HCT116 (cell line): ENCODE measurements at regions not wholly inside any gene's neighbourhood (a gene's known extent, or its start where the extent isn't known, plus 50 kb on each side); places are given as distances from the start of the nearest gene placed in this dataset.

Experiments
- ATAC-seq: fragments of 200-7000 bp; cut with Tn5 transposase; 2 replicates; pipeline ENCODE4 v1.9.1; 2020; ENCODE audit warnings: mild to moderate bottlenecking, moderate library complexity
- BruUV-seq: library from RNA; stranded (reverse); fragments of 400-500 nt; replicated peaks from 2 replicates; lab custom pipeline; 2021; lab: Mats Ljungman, UMichigan
- CTCF ChIA-PET: fragments of 300-600 bp; sonication (Branson Sonifier 250); formaldehyde crosslinking; loops from one replicate; lab custom pipeline; 2021; ENCODE audit warnings: antibody characterized with exemption; lab: Charles Lee
- POLR2A ChIA-PET: fragments of 300-600, 350-600 bp; sonication (Branson Sonifier 250); formaldehyde crosslinking; loops from one replicate; lab custom pipeline; 2021; ENCODE audit warnings: antibody characterized with exemption; lab: Charles Lee
- RAD21 ChIA-PET, 2 experiments: fragments of 300-600 bp; sonication (Branson Sonifier 250); formaldehyde crosslinking; loops; one replicate each; lab custom pipeline; 2023; ENCODE audit warnings: low total read pairs in 2 of 2; ENCODE audit not compliant: uncharacterized antibody in 2 of 2, unreplicated experiment in 2 of 2, low non-redundant PET in 1 of 2; lab: Charles Lee
- DNase-seq: peaks from one replicate; pipeline ENCODE4 v3.0.0-alpha.2; 2010; ENCODE audit warnings: low read depth, low spot score
- H2AFZ ChIP-seq: fragments of 200-600 bp; shearing (Covaris generic), sonication (generic); 2 replicates; pipeline ENCODE4 v1.6.1; 2017; ENCODE audit warnings: low read depth, mixed run types, mixed read lengths, antibody characterized with exemption, low read length; ENCODE audit not compliant: poor library complexity, severe bottlenecking
- H3K27ac ChIP-seq: 2 replicates; pipeline ENCODE4 v1.5.1; 2012; ENCODE audit warnings: low read depth, low read length
- H3K27me3 ChIP-seq: fragments of 200-600 bp; sonication (generic); 2 replicates; pipeline ENCODE4 v1.6.1; 2016; ENCODE audit warnings: mixed run types, low read length, mixed read lengths; ENCODE audit not compliant: insufficient read depth
- H3K36me3 ChIP-seq, 2 experiments: fragments of 200-500 bp in 1 of 2; fragments of 200-600 bp in 1 of 2; sonication (Bioruptor generic) in 1 of 2; sonication (generic) in 1 of 2; 2 replicates each; pipeline versions ENCODE4 v1.5.1 to v1.6.1; 2014 to 2016; ENCODE audit warnings: low read length in 2 of 2, inconsistent platforms in 1 of 2, mixed read lengths in 1 of 2, mixed run types in 1 of 2; ENCODE audit not compliant: insufficient read depth in 2 of 2, control insufficient read depth in 1 of 2
- H3K4me1 ChIP-seq, 2 experiments: fragments of 200-600 bp in 1 of 2; sonication (generic) in 1 of 2; 2 replicates each; pipeline versions ENCODE4 v1.5.1 to v1.6.1; 2012 to 2017; ENCODE audit warnings: low read length in 2 of 2, inconsistent platforms in 1 of 2, mild to moderate bottlenecking in 1 of 2, mixed read lengths in 1 of 2, mixed run types in 1 of 2, moderate library complexity in 1 of 2; ENCODE audit not compliant: insufficient read depth in 2 of 2, control insufficient read depth in 1 of 2
- H3K4me2 ChIP-seq: fragments of 200-600 bp; sonication (generic); 2 replicates; pipeline ENCODE4 v1.6.1; 2017; ENCODE audit warnings: mixed run types, low read length, mixed read lengths
- H3K4me3 ChIP-seq, 2 experiments: fragments of 200-600 bp in 1 of 2; sonication (generic) in 1 of 2; replicated peaks in 1 of 2; 2 replicates each; pipeline ENCODE4 v1.5.1; 2011 to 2016; ENCODE audit warnings: low read length in 2 of 2, control low read depth in 1 of 2, low read depth in 1 of 2, mild to moderate bottlenecking in 1 of 2, mixed read lengths in 1 of 2, mixed run types in 1 of 2
- H3K79me2 ChIP-seq: fragments of 200-600 bp; sonication (generic); 2 replicates; pipeline ENCODE4 v1.6.1; 2017; ENCODE audit warnings: mild to moderate bottlenecking, mixed run types, low read length, moderate library complexity, mixed read lengths; ENCODE audit not compliant: insufficient read depth
- H3K9ac ChIP-seq: fragments of 200-600 bp; sonication (generic); 2 replicates; pipeline ENCODE4 v1.6.1; 2016; ENCODE audit warnings: low read length, mixed read lengths
- H3K9me2 ChIP-seq: fragments of 200-600 bp; sonication (generic), shearing (Covaris generic); 2 replicates; pipeline ENCODE4 v1.6.1; 2017; ENCODE audit warnings: mixed run types, mild to moderate bottlenecking, moderate library complexity; ENCODE audit not compliant: insufficient read depth
- H3K9me3 ChIP-seq, 2 experiments: fragments of 200-500 bp in 1 of 2; fragments of 200-600 bp in 1 of 2; sonication (Bioruptor generic) in 1 of 2; sonication (generic) in 1 of 2; 2 replicates each; pipeline ENCODE4 v1.6.1; 2014 to 2017; ENCODE audit warnings: low read length in 2 of 2, mixed read lengths in 2 of 2, inconsistent platforms in 1 of 2, low read depth in 1 of 2, mild to moderate bottlenecking in 1 of 2, mixed run types in 1 of 2, moderate library complexity in 1 of 2; ENCODE audit not compliant: control insufficient read depth in 1 of 2, insufficient read depth in 1 of 2
- H4K20me1 ChIP-seq: fragments of 200-600 bp; sonication (generic), shearing (Covaris generic); 2 replicates; pipeline ENCODE4 v1.6.1; 2017; ENCODE audit warnings: mixed run types, mild to moderate bottlenecking, moderate library complexity; ENCODE audit not compliant: insufficient read depth
- CBX3 ChIP-seq: IDR thresholded peaks from 2 replicates; pipeline ENCODE4 v1.6.1; 2012; ENCODE audit warnings: low read depth
- CEBPB ChIP-seq: IDR thresholded peaks from 2 replicates; pipeline ENCODE4 v1.6.1; 2012; ENCODE audit warnings: low read depth
- EGR1 ChIP-seq: IDR thresholded peaks from 2 replicates; pipeline ENCODE4 v1.6.1; 2012; ENCODE audit warnings: low read depth
- ELF1 ChIP-seq: IDR thresholded peaks from 2 replicates; pipeline ENCODE4 v1.6.1; 2012; ENCODE audit warnings: low read depth, borderline replicate concordance
- RAD21 ChIP-seq: IDR thresholded peaks from 2 replicates; pipeline ENCODE4 v1.6.1; 2012; ENCODE audit warnings: low read depth, mild to moderate bottlenecking
- SIN3A ChIP-seq: IDR thresholded peaks from 2 replicates; pipeline ENCODE4 v1.6.1; 2012; ENCODE audit warnings: low read depth
- SP1 ChIP-seq: IDR thresholded peaks from 2 replicates; pipeline ENCODE4 v1.6.1; 2012; ENCODE audit warnings: low read depth
- SRF ChIP-seq: IDR thresholded peaks from 2 replicates; pipeline ENCODE4 v1.6.1; 2012; ENCODE audit warnings: low read depth
- TCF7L2 ChIP-seq: IDR thresholded peaks from 2 replicates; pipeline ENCODE4 v1.7.0; 2011; ENCODE audit warnings: borderline replicate concordance, inconsistent platforms; ENCODE audit not compliant: insufficient read depth, insufficient read length; ENCODE audit errors: extremely low read depth
- YY1 ChIP-seq: IDR thresholded peaks from 2 replicates; pipeline ENCODE4 v1.6.1; 2011; ENCODE audit warnings: low read length, low read depth, moderate library complexity, mild to moderate bottlenecking; ENCODE audit not compliant: insufficient replicate concordance; ENCODE audit errors: extremely low read depth
- ZFX ChIP-seq: fragments of 450-650 bp; IDR thresholded peaks from 2 replicates; pipeline ENCODE4 v1.6.1; 2017
- intact Hi-C: fragments of 100-400 bp; cut with micrococcal nuclease; formaldehyde crosslinking; loops from 2 replicates; pipeline ENCODE4 v1.10.0; 2022
- TF ChIP-seq, protein P1 (sequence below): IDR thresholded peaks from 2 replicates; pipeline ENCODE4 v1.6.1; 2012; ENCODE audit warnings: low read depth
- TF ChIP-seq, protein P2 (sequence below): IDR thresholded peaks from 2 replicates; pipeline ENCODE4 v1.6.1; 2011; ENCODE audit warnings: mild to moderate bottlenecking, low read length, moderate library complexity; ENCODE audit not compliant: insufficient replicate concordance; ENCODE audit errors: extremely low read depth
- TF ChIP-seq, protein P3 (sequence below): IDR thresholded peaks from 2 replicates; pipeline ENCODE4 v1.6.1; 2012
- TF ChIP-seq, protein P4 (sequence below): IDR thresholded peaks from 2 replicates; pipeline ENCODE4 v1.6.1; 2012

DNA sequence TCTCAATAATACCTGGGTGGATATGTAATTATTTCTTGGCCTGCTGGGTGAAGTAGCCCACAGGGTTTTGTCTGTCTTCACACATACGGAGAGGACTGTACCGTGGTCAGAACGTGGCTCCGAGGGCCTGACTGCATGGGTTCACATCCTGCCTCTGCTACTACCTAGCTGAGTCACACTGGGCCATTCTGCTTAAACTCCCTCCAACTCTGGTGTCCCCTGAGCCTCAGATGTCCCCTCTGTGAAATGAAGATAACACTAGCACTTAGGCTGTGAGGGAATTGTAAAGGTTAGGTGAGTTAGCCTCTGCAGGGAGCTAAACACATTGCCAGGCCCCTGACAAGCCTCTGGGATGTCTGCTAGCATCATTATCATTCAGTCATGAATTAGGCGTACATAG is 120.1 kb upstream of the NABP1 start:
- ChIA-PET RAD21 (no interaction called here), POLR2A (no interaction called here), CTCF (interaction anchor here (0.7 kb wide), 1 partner anchor 19 kb away, joined by 4 read pairs; no protein-coding TSS in a partner anchor)
- no peaks in the 10 kb centered on the region for H3K79me2 ChIP-seq
- H2AFZ ChIP-seq: no peak overlapping the region
- no peaks in the 10 kb centered on the region for H4K20me1 ChIP-seq
- TF ChIP-seq EGR1 (no peak), ZFX (no peak), CEBPB (no peak), YY1 (no peak), SP1 (no peak), TCF7L2 (no peak), CBX3 (no peak), SRF (no peak), RAD21 (no peak), SIN3A (no peak), ELF1 (no peak)
- TF ChIP-seq, protein P1, sequence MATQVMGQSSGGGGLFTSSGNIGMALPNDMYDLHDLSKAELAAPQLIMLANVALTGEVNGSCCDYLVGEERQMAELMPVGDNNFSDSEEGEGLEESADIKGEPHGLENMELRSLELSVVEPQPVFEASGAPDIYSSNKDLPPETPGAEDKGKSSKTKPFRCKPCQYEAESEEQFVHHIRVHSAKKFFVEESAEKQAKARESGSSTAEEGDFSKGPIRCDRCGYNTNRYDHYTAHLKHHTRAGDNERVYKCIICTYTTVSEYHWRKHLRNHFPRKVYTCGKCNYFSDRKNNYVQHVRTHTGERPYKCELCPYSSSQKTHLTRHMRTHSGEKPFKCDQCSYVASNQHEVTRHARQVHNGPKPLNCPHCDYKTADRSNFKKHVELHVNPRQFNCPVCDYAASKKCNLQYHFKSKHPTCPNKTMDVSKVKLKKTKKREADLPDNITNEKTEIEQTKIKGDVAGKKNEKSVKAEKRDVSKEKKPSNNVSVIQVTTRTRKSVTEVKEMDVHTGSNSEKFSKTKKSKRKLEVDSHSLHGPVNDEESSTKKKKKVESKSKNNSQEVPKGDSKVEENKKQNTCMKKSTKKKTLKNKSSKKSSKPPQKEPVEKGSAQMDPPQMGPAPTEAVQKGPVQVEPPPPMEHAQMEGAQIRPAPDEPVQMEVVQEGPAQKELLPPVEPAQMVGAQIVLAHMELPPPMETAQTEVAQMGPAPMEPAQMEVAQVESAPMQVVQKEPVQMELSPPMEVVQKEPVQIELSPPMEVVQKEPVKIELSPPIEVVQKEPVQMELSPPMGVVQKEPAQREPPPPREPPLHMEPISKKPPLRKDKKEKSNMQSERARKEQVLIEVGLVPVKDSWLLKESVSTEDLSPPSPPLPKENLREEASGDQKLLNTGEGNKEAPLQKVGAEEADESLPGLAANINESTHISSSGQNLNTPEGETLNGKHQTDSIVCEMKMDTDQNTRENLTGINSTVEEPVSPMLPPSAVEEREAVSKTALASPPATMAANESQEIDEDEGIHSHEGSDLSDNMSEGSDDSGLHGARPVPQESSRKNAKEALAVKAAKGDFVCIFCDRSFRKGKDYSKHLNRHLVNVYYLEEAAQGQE: no peak
- TF ChIP-seq, protein P2, sequence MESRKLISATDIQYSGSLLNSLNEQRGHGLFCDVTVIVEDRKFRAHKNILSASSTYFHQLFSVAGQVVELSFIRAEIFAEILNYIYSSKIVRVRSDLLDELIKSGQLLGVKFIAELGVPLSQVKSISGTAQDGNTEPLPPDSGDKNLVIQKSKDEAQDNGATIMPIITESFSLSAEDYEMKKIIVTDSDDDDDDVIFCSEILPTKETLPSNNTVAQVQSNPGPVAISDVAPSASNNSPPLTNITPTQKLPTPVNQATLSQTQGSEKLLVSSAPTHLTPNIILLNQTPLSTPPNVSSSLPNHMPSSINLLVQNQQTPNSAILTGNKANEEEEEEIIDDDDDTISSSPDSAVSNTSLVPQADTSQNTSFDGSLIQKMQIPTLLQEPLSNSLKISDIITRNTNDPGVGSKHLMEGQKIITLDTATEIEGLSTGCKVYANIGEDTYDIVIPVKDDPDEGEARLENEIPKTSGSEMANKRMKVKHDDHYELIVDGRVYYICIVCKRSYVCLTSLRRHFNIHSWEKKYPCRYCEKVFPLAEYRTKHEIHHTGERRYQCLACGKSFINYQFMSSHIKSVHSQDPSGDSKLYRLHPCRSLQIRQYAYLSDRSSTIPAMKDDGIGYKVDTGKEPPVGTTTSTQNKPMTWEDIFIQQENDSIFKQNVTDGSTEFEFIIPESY: no peak
- TF ChIP-seq, protein P3, sequence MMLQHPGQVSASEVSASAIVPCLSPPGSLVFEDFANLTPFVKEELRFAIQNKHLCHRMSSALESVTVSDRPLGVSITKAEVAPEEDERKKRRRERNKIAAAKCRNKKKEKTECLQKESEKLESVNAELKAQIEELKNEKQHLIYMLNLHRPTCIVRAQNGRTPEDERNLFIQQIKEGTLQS: no peak
- TF ChIP-seq, protein P4, sequence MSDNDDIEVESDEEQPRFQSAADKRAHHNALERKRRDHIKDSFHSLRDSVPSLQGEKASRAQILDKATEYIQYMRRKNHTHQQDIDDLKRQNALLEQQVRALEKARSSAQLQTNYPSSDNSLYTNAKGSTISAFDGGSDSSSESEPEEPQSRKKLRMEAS: no peak
- H3K9me2 ChIP-seq: no peaks in the 10 kb centered on the region
- H3K4me2 ChIP-seq: no peak overlapping the region
- H3K27me3 ChIP-seq: no peaks in the 10 kb centered on the region
- no peak for DNase-seq
- H3K9me3 ChIP-seq: no peaks in the 10 kb centered on the region
- peaks cover 0 to 5% of the 10 kb centered on the region in 2 experiments; a peak in 2 of 4 replicates for H3K4me1 ChIP-seq
- intact Hi-C loops: loop anchor here (5.0 kb wide), 2 partner anchors 254 to 729 kb away; no protein-coding TSS in a partner anchor
- no peaks in the 10 kb centered on the region for H3K36me3 ChIP-seq
- ATAC-seq: no peak
- H3K9ac ChIP-seq: no peak overlapping the region
- no peak overlapping the region for H3K27ac ChIP-seq
- H3K4me3 ChIP-seq: no peak overlapping the region
- no TSS peak for BruUV-seq
